Hematopoietic multipotent progenitor cell treated with erythropoietin and hydrocortisone succinate and interleukin-3 and kit ligand, for 15 days (in vitro differentiated cells): ENCODE measurements at regions not wholly inside any gene's neighbourhood (a gene's known extent, or its start where the extent isn't known, plus 50 kb on each side); places are given as distances from the start of the nearest gene placed in this dataset.

Source experiments
- DNase-seq: peaks from one replicate; pipeline ENCODE4 v3.0.0-alpha.2; 2015; ENCODE audit warnings: low spot score

- DNase-seq, result no peak
These were observed 860.3 kb upstream of the SEMA6D start for GRCh38 chr15:46856839-46857502.

DNA sequence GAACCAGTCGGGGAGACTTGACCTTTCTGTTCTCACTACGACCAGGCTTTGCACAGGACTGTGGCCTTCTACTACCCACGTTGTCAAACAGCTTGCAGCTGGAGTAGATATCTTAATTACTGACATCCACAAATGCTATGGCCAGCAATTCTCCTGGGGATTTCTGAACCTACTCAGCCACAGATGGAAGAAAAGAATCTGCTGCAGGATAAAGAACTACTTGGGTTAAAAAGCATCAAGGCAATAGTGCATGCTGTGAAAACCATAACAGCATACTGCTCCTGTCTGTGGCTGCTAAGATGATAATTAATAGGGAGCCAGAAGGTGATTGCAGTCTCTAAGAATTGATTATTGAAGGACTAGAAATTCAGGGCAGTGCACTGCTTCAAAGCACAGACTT is 859.2 kb upstream of the SEMA6D start:
- no peak for DNase-seq

- no peak for DNase-seq
These were observed 855.5 kb upstream of the SEMA6D start for GRCh38 chr15:46861796-46862195.

- no peak for DNase-seq
These were observed 852.1 kb upstream of the SEMA6D start for GRCh38 chr15:46865155-46865554.

DNA sequence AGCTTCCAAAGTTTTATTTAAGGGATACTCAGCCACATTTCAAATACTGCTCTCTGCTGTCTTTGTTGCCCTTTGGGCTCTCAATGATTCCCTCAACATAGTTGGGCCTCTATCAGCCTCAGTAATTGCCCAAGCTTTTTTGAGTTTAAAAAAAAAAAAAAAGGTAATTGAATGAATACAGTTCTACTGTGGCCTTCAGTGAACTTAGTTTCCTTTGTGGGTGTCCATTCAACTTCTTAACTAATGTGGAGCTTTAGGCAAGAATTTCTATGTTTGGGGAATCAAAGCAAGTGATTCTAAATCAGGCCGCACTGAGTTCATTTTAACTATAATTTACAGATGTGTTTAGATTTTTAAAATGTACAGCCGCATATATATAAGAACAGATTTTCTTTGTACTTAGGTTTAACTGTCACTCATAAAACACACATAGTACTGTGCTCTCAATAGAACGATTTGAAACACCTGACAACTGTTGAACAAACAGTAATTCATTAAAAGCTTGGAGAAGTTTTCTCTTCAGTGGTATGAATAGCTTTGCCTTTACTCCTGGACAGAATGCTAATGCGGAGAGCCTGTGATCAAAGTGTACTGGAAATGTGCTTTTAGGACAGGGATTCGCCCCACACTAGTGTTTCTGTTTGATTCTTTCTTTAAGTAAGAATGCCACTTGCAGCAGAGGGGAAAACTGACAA is 844.9 kb upstream of the SEMA6D start:
- no peak for DNase-seq

- no peak for DNase-seq
These were observed 844.3 kb upstream of the SEMA6D start for GRCh38 chr15:46872981-46873330.

DNA sequence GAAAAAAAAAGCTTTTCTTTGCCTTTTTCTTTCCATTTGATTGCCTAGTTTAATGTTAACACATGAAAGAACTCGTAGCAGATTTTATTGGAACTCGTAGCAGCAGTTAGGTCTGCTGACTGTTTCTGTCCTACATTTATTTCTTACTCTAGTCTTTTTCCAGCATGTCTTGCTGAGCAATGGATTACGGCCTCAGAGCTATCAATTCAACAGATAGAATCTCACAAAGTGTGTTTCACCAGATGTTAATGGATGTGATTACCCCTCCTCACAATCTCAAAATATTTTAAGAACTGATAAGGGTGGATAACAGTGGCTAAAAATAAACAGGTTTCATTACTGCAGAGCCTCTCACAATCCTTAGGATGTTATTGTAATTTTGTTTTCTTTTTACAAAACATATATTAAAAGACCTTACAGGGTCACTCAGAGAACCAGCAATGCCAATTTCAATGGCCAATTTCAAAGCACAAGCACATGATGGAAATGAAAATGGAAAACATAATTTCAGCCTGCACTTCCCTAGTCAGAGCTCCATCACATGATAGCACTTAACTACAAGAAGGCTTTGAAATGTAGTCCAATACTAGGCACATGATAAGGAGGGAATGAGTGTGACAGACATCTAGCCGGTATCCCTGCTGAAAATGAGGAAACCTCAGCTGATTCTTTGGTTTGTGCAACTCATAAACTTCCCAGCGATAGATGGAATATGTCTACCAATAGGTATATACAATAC is 838.1 kb upstream of the SEMA6D start:
- no peak for DNase-seq

GRCh38 chr15:46880791-46881190 is 836.5 kb upstream of the SEMA6D start:
- DNase-seq, result no peak

DNA sequence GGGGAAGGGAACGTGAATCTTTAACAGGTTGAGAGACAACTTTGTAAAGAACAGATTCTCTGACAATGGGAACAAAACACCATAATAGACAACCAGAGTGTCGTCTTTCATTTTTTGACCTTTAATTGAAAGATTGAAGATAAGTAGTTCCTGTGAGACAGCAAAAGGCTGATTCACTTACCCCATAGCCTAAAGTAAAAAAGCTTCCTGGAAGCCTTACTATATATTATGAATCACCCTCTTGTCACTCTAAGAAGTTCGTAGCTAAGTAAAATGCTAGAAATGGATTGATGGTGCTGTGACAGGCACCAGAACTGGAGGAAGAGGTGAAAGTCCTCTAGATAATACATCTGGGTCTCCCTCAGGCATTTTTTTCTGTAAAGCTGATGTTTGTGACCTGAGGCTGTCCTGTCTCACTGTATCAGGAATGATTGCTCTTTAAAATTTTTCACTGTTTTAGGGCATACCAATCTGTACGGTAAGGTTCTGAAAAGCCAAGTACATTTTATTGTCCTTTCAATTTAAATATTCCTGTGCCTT is 824.6 kb upstream of the SEMA6D start:
- DNase-seq, result no peak

DNA sequence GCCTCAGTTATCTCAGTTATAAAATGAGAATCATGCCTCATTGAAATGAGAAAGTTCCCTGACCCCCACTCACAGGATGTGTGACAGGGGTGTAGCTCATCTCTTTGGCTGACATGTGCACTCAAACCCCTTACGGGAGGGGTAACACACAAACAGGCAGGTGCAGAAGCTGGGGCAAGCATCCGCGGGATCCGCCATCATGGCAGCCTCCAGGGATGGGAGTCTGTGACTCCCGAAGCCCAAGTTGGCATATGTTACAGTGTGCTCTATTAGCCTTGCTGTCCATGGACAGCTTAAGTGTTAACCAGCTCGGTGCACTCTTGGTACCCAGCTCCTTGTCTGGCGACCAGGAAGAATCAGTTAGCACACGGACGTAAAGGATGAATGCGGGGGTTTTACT is 822.7 kb upstream of the SEMA6D start:
- DNase-seq, result no peak

- no peak for DNase-seq
These were observed 820.0 kb upstream of the SEMA6D start for GRCh38 chr15:46897266-46897665.

GRCh38 chr15:46901001-46901400 is 816.3 kb upstream of the SEMA6D start:
- no peak for DNase-seq

DNA sequence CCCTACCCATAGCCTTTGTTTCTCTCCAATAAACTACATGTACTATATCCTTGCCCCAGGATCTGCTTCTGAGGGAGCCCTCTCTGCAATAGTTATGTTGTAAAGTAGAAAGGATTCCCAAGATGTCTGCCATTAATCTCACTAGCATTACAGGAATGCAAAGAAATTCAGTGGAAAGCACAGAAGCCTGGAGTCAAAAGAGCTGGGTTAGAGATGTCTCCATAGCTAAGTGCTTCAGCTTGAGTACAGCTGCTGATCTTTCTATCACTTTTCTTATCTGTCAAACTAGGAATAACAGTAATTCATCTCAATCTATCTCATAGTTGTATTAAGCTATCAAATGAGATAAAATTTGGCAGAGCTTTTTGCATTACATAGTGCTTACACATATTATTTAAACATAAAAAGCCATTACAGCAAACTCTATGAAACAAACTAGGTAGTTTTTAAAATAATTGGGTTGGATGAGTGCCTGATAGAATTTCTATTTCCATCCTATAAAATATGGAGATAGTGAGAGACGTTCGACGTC is 799.5 kb upstream of the SEMA6D start:
- no peak for DNase-seq

GRCh38 chr15:46918462-46919140 is 798.7 kb upstream of the SEMA6D start:
- DNase-seq, result no peak

- no peak for DNase-seq
These were observed 795.4 kb upstream of the SEMA6D start for GRCh38 chr15:46921891-46922290.

GRCh38 chr15:46930426-46930825 is 786.9 kb upstream of the SEMA6D start:
- DNase-seq, result no peak

DNA sequence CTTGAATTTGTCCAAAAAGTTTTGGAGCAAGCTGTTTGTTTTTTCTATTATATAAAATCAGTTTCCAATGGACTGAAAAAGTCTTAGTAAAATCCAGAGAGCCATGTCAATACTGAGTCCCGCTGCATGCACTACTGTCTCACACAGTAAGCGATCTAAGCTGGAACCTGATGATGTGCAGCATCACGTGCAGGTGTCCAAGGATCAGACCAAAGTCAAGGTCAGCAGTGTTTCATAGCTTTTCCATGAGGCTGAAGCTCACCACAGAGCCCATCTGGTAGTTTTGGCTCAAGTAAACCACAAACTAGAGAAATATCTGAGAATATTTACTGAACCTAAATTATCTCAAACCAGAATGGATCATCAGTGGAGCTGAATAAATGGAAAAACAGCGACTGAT is 784.0 kb upstream of the SEMA6D start:
- DNase-seq, result no peak

GRCh38 chr15:46934851-46935250 is 782.5 kb upstream of the SEMA6D start:
- no peak for DNase-seq

GRCh38 chr15:46938169-46938568 is 779.1 kb upstream of the SEMA6D start:
- no peak for DNase-seq

- no peak for DNase-seq
These were observed 776.1 kb upstream of the SEMA6D start for GRCh38 chr15:46941241-46941640.

GRCh38 chr15:46946953-46947352 is 770.4 kb upstream of the SEMA6D start:
- no peak for DNase-seq

DNA sequence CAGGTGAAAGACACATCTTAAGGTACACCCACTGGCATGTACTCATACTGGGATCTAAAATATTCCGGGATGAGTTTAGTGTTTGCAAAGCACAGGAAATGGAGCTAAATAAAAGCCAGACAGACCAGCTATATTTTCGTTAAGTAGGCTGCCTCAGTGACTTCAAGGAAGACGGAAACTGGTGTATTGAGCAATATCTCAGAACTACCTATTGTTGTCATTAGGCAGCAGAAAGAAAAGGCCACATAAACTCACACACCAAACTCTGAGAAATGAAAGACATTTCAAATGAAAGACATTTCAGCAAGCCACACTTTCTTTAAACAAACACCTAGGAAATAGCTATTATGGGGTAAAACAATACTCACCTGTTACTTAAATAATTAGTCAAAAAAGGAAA is 761.7 kb upstream of the SEMA6D start:
- DNase-seq, result no peak
